ENCODE measurements at regions not wholly inside any gene's neighbourhood (a gene's known extent, or its start where the extent isn't known, plus 50 kb on each side); places are given as distances from the start of the nearest gene placed in this dataset.

DNA sequence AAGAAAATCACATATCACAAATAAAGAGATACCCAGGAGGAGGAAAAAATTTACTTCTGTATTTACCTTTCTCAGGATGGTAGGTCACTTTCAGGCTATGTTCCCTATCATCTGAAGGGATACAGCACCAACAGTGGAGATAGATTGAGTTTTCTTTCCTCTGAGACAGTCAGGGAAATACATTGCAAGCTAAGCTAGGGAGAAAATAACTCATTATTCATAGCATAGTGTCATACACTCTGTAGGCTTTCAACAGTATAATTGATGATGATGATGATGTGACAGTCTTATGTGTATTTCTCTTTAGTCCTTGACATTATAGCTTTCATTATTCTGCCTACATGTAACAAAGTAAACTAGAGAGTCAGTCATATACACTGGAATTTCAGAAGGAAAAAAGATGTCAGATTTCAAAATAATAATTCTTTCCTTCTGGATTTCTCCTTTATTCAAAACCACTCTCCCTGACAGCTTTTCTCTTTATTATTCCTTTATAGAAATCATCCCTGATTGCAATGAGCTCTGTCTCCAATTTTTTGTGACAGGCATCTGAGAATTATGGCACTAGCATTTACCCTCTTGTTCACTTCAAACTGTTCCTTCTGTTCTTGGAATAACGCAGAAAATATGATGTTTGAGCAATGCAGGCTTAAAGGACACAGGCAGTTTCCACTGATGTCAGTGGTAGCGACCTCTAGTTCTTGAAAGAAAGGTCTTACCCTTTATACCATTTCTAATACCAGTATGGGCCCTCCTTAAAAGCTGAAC, 169.1 kb upstream of the EPHA5 start:
- ChIA-PET CTCF (no interaction called here), POLR2A (no interaction called here)
- no peaks in the 10 kb centered on the region for H3K9me3 ChIP-seq (ENCODE audit: control insufficient read depth, insufficient read depth, low read length)
- no peaks in the 10 kb centered on the region for H3K27me3 ChIP-seq (ENCODE audit: control insufficient read depth, insufficient read depth, low read length)
- no peak for DNase-seq (ENCODE audit: low read depth, low spot score)
- TF ChIP-seq, protein P1, sequence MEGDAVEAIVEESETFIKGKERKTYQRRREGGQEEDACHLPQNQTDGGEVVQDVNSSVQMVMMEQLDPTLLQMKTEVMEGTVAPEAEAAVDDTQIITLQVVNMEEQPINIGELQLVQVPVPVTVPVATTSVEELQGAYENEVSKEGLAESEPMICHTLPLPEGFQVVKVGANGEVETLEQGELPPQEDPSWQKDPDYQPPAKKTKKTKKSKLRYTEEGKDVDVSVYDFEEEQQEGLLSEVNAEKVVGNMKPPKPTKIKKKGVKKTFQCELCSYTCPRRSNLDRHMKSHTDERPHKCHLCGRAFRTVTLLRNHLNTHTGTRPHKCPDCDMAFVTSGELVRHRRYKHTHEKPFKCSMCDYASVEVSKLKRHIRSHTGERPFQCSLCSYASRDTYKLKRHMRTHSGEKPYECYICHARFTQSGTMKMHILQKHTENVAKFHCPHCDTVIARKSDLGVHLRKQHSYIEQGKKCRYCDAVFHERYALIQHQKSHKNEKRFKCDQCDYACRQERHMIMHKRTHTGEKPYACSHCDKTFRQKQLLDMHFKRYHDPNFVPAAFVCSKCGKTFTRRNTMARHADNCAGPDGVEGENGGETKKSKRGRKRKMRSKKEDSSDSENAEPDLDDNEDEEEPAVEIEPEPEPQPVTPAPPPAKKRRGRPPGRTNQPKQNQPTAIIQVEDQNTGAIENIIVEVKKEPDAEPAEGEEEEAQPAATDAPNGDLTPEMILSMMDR (IDR thresholded peaks at IDR 0.05; ENCODE audit: low read depth, low read length): no peak
- H3K4me3 ChIP-seq (ENCODE audit: low read depth, low read length): no peak overlapping the region
- no peak overlapping the region for H3K27ac ChIP-seq (ENCODE audit: low read depth, low read length)

- TF ChIP-seq, protein P1 (IDR thresholded peaks at IDR 0.05; ENCODE audit: low read depth, low read length): no peak
- Histone ChIP-seq H3K27me3 (ENCODE audit: control insufficient read depth, insufficient read depth, low read length) (no peaks in the 10 kb centered on the region), H3K9me3 (ENCODE audit: control insufficient read depth, insufficient read depth, low read length) (no peaks in the 10 kb centered on the region), H3K27ac (ENCODE audit: low read depth, low read length) (no peak overlapping the region), H3K4me3 (ENCODE audit: low read depth, low read length) (no peak overlapping the region)
- ChIA-PET CTCF (no interaction called here), POLR2A (no interaction called here)
- no peak for DNase-seq (ENCODE audit: low read depth, low spot score)
Observed at GRCh38 chr4:65834707-65835106, 164.4 kb upstream of the EPHA5 start.

DNA sequence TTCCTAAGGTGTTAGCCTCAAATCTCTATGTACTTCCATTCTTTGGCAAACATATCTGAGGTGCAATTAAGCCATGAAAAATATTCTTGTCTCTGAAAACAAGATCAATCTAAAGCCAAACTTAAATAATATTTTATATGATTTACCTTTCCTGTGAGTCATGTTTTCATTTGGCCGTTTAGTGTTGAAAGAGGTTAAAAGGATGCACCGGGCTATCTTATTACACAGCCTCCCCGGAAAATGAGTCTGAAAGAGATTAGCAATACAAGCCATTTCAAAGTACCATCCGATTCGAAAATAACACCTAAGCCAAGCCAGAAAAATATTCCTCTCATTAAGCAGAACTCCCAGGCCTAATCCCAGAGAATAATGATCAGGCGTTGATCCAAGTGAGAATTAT, 161.5 kb upstream of the EPHA5 start:
- H3K27ac ChIP-seq (ENCODE audit: low read depth, low read length): no peak overlapping the region
- no peaks in the 10 kb centered on the region for H3K27me3 ChIP-seq (ENCODE audit: control insufficient read depth, insufficient read depth, low read length)
- ChIA-PET CTCF (no interaction called here), POLR2A (no interaction called here)
- no peak overlapping the region for H3K4me3 ChIP-seq (ENCODE audit: low read depth, low read length)
- no peak for DNase-seq (ENCODE audit: low read depth, low spot score)
- TF ChIP-seq, protein P1 (IDR thresholded peaks at IDR 0.05; ENCODE audit: low read depth, low read length): no peak
- no peaks in the 10 kb centered on the region for H3K9me3 ChIP-seq (ENCODE audit: control insufficient read depth, insufficient read depth, low read length)

DNA sequence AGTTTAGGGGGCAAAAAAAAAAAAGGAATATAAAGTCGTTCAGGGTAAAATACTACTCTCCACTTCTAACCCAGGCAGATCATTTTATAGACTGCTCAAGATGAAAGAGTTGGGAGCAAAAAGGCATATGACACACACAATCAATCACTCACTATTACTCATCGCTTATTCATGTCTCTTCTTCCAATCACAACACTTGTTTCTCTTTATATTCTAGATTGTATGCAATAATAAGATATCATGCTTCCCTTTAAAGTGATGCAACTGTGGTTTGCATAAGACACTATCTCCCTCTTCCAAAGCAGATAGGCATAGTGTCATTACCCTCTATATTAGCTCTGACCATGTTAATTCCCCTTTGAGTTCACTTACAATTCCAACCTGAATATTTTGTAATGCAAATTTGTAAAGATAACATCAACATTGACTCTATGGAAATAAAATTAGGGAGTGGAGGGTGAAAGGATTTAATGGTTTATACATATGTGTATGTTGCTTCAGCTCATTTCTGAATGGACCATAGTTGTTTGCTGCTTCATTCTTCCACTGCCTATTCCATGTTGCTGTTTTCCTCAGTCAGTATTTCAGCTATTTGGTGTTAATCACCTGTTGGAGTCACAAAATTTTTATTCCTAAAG, 154.9 kb upstream of the EPHA5 start:
- Histone ChIP-seq H3K9me3 (ENCODE audit: control insufficient read depth, insufficient read depth, low read length) (no peaks in the 10 kb centered on the region), H3K27me3 (ENCODE audit: control insufficient read depth, insufficient read depth, low read length) (no peaks in the 10 kb centered on the region), H3K4me3 (ENCODE audit: low read depth, low read length) (no peak overlapping the region), H3K27ac (ENCODE audit: low read depth, low read length) (no peak overlapping the region)
- no peak for DNase-seq (ENCODE audit: low read depth, low spot score)
- TF ChIP-seq, protein P1 (IDR thresholded peaks at IDR 0.05; ENCODE audit: low read depth, low read length): no peak
- ChIA-PET POLR2A (no interaction called here), CTCF (no interaction called here)

DNA sequence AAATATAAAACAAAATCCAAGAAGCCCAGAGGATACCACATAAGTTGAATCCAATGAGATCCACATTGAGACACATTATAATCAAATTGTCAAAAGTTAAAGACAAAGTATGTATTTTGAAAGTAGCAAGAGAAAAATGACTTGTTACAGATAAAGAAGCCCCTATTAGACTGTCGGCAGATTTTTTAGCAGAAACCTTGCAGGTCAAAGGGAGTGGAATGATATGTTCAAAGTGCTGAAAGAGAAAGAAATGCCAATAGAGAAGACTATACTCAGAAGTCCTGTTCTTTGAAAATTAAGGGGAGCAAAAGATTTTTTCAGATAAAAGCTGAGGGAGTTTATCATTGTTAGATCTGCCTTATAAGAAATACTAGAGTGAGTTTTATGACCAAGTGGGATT, 148.9 kb upstream of the EPHA5 start:
- Histone ChIP-seq H3K4me3 (ENCODE audit: low read depth, low read length) (no peak overlapping the region), H3K27me3 (ENCODE audit: control insufficient read depth, insufficient read depth, low read length) (no peaks in the 10 kb centered on the region), H3K9me3 (ENCODE audit: control insufficient read depth, insufficient read depth, low read length) (no peaks in the 10 kb centered on the region), H3K27ac (ENCODE audit: low read depth, low read length) (no peak overlapping the region)
- ChIA-PET CTCF (no interaction called here), POLR2A (no interaction called here)
- DNase-seq (ENCODE audit: low read depth, low spot score): no peak
- TF ChIP-seq, protein P1 (IDR thresholded peaks at IDR 0.05; ENCODE audit: low read depth, low read length): no peak

Measured in AG04450 (cell line).